Upper lobe of left lung (tissue), 4 donors: ENCODE measurements at regions not wholly inside any gene's neighbourhood (a gene's known extent, or its start where the extent isn't known, plus 50 kb on each side); places are given as distances from the start of the nearest gene placed in this dataset.
"Not testable (repeated sequence)": the region's sequence is repeated elsewhere in the genome, so short reads cannot be mapped to it uniquely, and the experiment has no call there.

ENCODE experiments used
- POLR2AphosphoS5 ChIP-seq, 2 donors: sonication (generic); formaldehyde crosslinking; IDR thresholded peaks; one replicate each; pipeline ENCODE4 v1.5.1; 2017; ENCODE audit warnings: antibody characterized with exemption in 2 of 2
- TF ChIP-seq, protein P1 (sequence below), 6 experiments: fragments of 450-650 bp in 4 of 6; fragments of 200-600 bp in 2 of 6; sonication (generic) in 2 of 6; IDR thresholded peaks; one replicate each; pipeline ENCODE4 v1.5.1; 2016 to 2019; ENCODE audit warnings: antibody characterized with exemption in 6 of 6

DNA sequence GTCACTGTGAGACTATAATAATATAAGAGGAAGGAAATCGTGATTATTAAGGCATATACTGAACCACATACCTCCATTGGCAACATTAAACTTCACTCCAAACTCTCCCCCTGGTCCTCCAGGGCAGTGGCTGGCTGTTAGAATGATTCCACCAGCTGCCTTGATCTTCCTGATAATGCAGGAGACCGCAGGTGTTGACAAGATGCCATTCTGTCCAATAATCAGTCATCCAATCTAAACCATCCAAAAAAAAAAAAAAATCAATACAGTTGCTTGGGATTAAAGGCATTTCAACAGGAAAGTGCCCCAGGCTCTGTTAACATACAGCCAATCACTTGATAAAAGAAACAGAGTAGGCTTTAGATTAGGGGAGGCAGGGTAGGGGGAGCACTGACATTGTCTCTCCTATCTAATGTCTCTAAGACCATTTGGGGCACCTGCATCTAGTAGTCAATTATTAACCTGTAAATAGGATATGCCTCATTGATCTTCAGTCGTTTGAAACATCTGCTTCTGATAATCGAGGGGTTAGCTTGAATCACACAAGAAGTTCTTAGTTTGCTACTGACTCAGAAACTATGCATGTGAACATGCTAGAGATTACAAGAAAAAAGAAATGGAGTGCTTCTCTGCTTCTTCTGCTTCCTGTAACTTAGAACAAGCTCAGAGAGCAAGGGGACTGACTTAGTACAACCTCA is 74.7 kb downstream of the FOXD4L6 start:
- TF ChIP-seq, protein P1, sequence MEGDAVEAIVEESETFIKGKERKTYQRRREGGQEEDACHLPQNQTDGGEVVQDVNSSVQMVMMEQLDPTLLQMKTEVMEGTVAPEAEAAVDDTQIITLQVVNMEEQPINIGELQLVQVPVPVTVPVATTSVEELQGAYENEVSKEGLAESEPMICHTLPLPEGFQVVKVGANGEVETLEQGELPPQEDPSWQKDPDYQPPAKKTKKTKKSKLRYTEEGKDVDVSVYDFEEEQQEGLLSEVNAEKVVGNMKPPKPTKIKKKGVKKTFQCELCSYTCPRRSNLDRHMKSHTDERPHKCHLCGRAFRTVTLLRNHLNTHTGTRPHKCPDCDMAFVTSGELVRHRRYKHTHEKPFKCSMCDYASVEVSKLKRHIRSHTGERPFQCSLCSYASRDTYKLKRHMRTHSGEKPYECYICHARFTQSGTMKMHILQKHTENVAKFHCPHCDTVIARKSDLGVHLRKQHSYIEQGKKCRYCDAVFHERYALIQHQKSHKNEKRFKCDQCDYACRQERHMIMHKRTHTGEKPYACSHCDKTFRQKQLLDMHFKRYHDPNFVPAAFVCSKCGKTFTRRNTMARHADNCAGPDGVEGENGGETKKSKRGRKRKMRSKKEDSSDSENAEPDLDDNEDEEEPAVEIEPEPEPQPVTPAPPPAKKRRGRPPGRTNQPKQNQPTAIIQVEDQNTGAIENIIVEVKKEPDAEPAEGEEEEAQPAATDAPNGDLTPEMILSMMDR (IDR thresholded peaks at IDR 0.05): not testable (repeated sequence)
- not testable (repeated sequence) for TF ChIP-seq POLR2AphosphoS5 (IDR thresholded peaks at IDR 0.05)
